T1000 (cell line): ENCODE measurements at regions not wholly inside any gene's neighbourhood (a gene's known extent, or its start where the extent isn't known, plus 50 kb on each side); places are given as distances from the start of the nearest gene placed in this dataset.
"Not testable (repeated sequence)": the region's sequence is repeated elsewhere in the genome, so short reads cannot be mapped to it uniquely, and the experiment has no call there.

Source experiments
- DNase-seq: peaks from one replicate; lab custom pipeline; 2025; ENCODE audit warnings: mixed read lengths; lab: John Stamatoyannopoulos, UW

GRCh38 chr1:29387210-29387609 lies 150.9 kb downstream of the PTPRU start:
- no peak for DNase-seq

GRCh38 chr1:29386453-29386852 lies 150.1 kb downstream of the PTPRU start:
- not testable (repeated sequence) for DNase-seq

- no peak for DNase-seq
Observed at GRCh38 chr1:29385966-29386365, 149.6 kb downstream of the PTPRU start.

- DNase-seq = no peak
Observed at GRCh38 chr1:29384496-29385015, 148.2 kb downstream of the PTPRU start.

GRCh38 chr1:29383746-29384371 lies 147.5 kb downstream of the PTPRU start:
- DNase-seq = no peak

GRCh38 chr1:29382851-29383745 lies 146.8 kb downstream of the PTPRU start:
- no peak for DNase-seq

GRCh38 chr1:29381426-29381825 lies 145.1 kb downstream of the PTPRU start:
- no peak for DNase-seq

- DNase-seq = no peak
Observed at GRCh38 chr1:29380532-29380931, 144.2 kb downstream of the PTPRU start.

- no peak for DNase-seq
Observed at GRCh38 chr1:29379443-29380073, 143.2 kb downstream of the PTPRU start.
